ENCODE measurements at regions not wholly inside any gene's neighbourhood (a gene's known extent, or its start where the extent isn't known, plus 50 kb on each side); places are given as distances from the start of the nearest gene placed in this dataset.

- Mint-ChIP-seq H3K9me3 (ENCODE audit: insufficient read depth) (peaks cover 4% of the 10 kb centered on the region), H3K4me3 (no peak overlapping the region), H3K4me1 (ENCODE audit: low read depth) (no peaks in the 10 kb centered on the region), H3K27ac (no peak overlapping the region), H3K27me3 (ENCODE audit: low read depth) (no peaks in the 10 kb centered on the region), H3K36me3 (ENCODE audit: low read depth) (no peaks in the 10 kb centered on the region)
- CTCF ChIA-PET, result no interaction called here
- DNase-seq, result no peak
- POLR2A ChIA-PET, result no interaction called here
- ATAC-seq, result no peak
These were observed 54.9 kb downstream of the MAGEB17 start for GRCh38 chrX:16222151-16222550.

- POLR2A ChIA-PET, result no interaction called here
- Mint-ChIP-seq H3K9me3 (ENCODE audit: insufficient read depth) (peaks cover 4% of the 10 kb centered on the region), H3K27ac (no peak overlapping the region), H3K36me3 (ENCODE audit: low read depth) (no peaks in the 10 kb centered on the region), H3K4me1 (ENCODE audit: low read depth) (no peaks in the 10 kb centered on the region), H3K27me3 (ENCODE audit: low read depth) (no peaks in the 10 kb centered on the region), H3K4me3 (no peak overlapping the region)
- CTCF ChIA-PET, result no interaction called here
- ATAC-seq, result no peak
- DNase-seq, result no peak
These were observed 56.1 kb downstream of the MAGEB17 start for GRCh38 chrX:16223385-16223784.

DNA sequence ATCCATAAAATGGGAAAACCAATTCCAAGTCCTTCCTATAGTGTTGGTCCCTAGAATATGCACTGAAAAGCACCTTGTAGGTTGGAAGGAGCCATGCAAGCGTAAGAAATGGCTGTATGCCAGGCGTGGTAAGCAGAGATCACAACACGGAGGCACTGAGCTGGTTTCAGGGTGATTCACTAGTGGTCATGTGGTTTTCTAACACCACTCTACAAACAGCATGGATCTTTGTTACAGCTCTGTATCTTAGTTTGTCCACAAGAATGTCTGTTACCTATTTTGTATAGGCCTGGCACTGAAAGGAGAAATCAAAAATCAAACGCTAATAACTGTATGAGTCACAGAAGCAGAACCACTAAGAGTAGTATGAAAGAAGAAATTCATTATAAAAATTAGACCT, 71.9 kb downstream of the MAGEB17 start:
- Mint-ChIP-seq H3K9me3 (ENCODE audit: insufficient read depth) (no peaks in the 10 kb centered on the region), H3K27ac (no peak overlapping the region), H3K36me3 (ENCODE audit: low read depth) (no peaks in the 10 kb centered on the region), H3K27me3 (ENCODE audit: low read depth) (no peaks in the 10 kb centered on the region), H3K4me1 (ENCODE audit: low read depth) (no peaks in the 10 kb centered on the region), H3K4me3 (no peak overlapping the region)
- ATAC-seq, result no peak
- CTCF ChIA-PET, result no interaction called here
- POLR2A ChIA-PET, result no interaction called here
- no peak for DNase-seq

DNA sequence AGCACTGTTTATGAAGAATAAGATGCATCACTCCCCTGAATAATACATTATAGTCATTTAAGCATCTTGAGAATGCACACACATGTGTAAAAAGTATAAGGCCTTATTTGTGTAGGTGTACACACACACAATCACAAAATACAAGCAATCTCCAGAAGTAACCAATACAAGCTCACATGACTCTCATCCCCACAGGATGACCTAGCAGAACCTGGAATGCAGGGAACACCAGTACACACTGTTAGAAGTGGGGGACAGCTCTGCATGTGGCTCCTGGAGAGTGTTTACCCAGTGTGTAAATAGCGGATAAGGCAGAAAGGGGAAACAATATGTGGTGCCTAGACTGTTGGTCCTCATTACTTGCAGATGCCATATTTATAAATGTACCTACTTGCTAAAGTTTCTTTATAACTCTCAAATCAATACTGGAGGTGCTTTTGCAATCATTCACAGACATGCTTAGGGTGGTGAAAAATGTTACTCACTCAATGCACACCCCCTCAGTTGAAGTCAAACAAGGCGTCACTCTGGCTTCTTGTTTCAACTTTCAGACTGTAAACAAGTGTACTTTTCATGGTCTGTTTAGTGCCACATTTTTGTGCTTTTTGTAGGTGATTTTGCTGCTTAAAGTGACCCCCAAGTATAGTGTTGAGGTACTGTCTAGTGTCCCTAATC, 73.1 kb downstream of the MAGEB17 start:
- CTCF ChIA-PET, result no interaction called here

DNA sequence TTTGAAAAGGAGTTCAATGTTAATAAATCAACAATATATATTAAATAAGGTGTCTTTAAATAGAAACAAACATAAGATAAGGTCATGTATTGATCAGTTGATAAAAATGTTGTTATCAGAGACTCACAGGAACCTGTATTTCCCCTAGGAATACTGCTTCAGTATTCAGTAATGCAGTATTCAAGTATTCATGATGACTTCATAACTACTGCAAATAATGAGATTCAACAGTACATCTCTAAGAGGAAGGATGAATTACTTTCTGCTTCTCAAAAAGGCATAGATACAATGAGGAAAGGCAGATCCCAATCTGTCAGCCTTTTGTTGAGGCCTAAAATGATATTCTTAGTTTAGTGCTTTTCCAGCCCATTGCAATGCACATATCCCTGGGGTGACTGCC, 73.7 kb downstream of the MAGEB17 start:
- no peak overlapping the region for H3K4me3 Mint-ChIP-seq
- H3K27me3 Mint-ChIP-seq (ENCODE audit: low read depth), result no peaks in the 10 kb centered on the region
- DNase-seq (no peak), ATAC-seq (no peak)
- no peaks in the 10 kb centered on the region for H3K9me3 Mint-ChIP-seq (ENCODE audit: insufficient read depth)
- CTCF ChIA-PET, result no interaction called here
- no peaks in the 10 kb centered on the region for H3K36me3 Mint-ChIP-seq (ENCODE audit: low read depth)
- no peak overlapping the region for H3K27ac Mint-ChIP-seq
- no peaks in the 10 kb centered on the region for H3K4me1 Mint-ChIP-seq (ENCODE audit: low read depth)
- POLR2A ChIA-PET, result no interaction called here

More for the DNA sequence above, 73.1 kb downstream of the MAGEB17 start:
- no peak for DNase-seq
- H3K27me3 Mint-ChIP-seq (ENCODE audit: low read depth), result no peaks in the 10 kb centered on the region
- H3K36me3 Mint-ChIP-seq (ENCODE audit: low read depth), result no peaks in the 10 kb centered on the region
- H3K4me3 Mint-ChIP-seq, result no peak overlapping the region
- no peak for ATAC-seq
- POLR2A ChIA-PET, result no interaction called here
- no peaks in the 10 kb centered on the region for H3K4me1 Mint-ChIP-seq (ENCODE audit: low read depth)
- H3K9me3 Mint-ChIP-seq (ENCODE audit: insufficient read depth), result no peaks in the 10 kb centered on the region
- no peak overlapping the region for H3K27ac Mint-ChIP-seq

DNA sequence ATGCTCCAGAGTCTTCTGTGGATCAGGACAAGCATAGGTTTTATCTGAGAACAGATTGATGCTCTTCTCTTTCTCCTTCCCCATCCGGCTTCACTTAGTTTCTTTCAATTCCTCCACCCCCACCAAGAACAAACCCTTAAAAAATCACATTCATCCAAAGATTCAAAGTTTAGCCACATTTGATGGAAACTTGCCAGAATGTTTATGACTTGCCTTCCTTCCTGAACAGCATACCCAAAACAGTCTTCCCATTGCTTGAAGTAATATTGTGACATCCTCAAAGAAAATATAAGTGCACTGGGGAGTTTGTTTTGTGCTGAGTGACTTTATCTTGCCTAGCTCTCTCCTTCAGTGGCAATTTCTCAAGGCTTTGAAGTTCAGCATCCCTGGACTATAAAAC, 83.0 kb downstream of the MAGEB17 start:
- DNase-seq (no peak), ATAC-seq (no peak)
- POLR2A ChIA-PET, result no interaction called here
- H3K27ac Mint-ChIP-seq, result no peak overlapping the region
- H3K27me3 Mint-ChIP-seq (ENCODE audit: low read depth), result peaks cover 6% of the 10 kb centered on the region
- H3K36me3 Mint-ChIP-seq (ENCODE audit: low read depth), result no peaks in the 10 kb centered on the region
- no peaks in the 10 kb centered on the region for H3K9me3 Mint-ChIP-seq (ENCODE audit: insufficient read depth)
- CTCF ChIA-PET, result no interaction called here
- H3K4me1 Mint-ChIP-seq (ENCODE audit: low read depth), result no peaks in the 10 kb centered on the region
- H3K4me3 Mint-ChIP-seq, result no peak overlapping the region

GRCh38 chrX:16251782-16252181, 84.5 kb downstream of the MAGEB17 start:
- Mint-ChIP-seq H3K36me3 (ENCODE audit: low read depth) (no peaks in the 10 kb centered on the region), H3K4me3 (no peak overlapping the region), H3K27me3 (ENCODE audit: low read depth) (peaks cover 6% of the 10 kb centered on the region), H3K4me1 (ENCODE audit: low read depth) (no peaks in the 10 kb centered on the region), H3K9me3 (ENCODE audit: insufficient read depth) (no peaks in the 10 kb centered on the region), H3K27ac (no peak overlapping the region)
- DNase-seq (no peak), ATAC-seq (no peak)
- CTCF ChIA-PET, result no interaction called here
- POLR2A ChIA-PET, result no interaction called here

DNA sequence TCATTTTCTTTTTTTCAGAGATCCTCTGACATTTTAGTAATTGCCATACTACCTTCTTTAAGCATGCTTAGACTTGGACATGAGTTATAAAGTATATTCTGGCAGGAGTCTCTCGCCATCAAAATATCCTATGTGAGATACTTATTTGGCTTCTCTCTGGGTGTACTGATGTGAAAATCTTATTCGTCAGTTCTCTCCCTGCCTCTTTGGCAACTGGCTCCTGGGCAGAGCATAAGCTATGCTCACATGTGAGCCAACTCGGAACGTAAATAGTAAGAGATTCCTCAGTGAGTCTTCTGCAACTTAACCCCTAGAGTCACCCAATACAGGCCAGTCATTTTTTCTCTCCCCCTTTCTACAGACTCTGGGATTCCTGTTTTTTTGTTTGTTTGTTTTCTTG, 91.6 kb downstream of the MAGEB17 start:
- POLR2A ChIA-PET, result no interaction called here
- Mint-ChIP-seq H3K27ac (no peak overlapping the region), H3K4me1 (ENCODE audit: low read depth) (no peaks in the 10 kb centered on the region), H3K4me3 (no peak overlapping the region), H3K27me3 (ENCODE audit: low read depth) (peaks cover 5% of the 10 kb centered on the region), H3K36me3 (ENCODE audit: low read depth) (no peaks in the 10 kb centered on the region), H3K9me3 (ENCODE audit: insufficient read depth) (no peaks in the 10 kb centered on the region)
- ATAC-seq, result no peak
- DNase-seq, result no peak
- CTCF ChIA-PET, result no interaction called here

- no peaks in the 10 kb centered on the region for H3K36me3 Mint-ChIP-seq (ENCODE audit: low read depth)
- no peak overlapping the region for H3K27ac Mint-ChIP-seq
These were observed 100.2 kb downstream of the MAGEB17 start for GRCh38 chrX:16267431-16267830.

DNA sequence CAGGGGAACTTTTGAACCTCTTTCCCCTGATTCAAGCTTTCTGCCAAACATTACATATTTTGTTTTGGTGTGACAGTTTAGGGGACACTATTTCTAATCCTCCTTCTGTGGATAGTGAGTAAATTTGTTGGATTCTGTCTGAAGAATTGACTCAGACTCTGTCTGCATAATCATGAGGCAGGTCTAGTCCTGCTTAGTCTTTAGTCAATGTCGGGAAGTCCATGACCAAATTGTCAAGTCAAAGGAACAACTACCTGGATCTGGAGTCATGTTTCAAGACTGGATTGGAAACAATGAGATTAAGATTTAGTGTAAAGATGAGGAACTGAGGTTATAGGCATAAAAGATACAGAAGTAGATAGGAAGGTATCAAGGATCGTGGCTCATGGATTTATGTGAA, 100.9 kb downstream of the MAGEB17 start:
- Mint-ChIP-seq H3K27me3 (ENCODE audit: low read depth) (no peaks in the 10 kb centered on the region), H3K36me3 (ENCODE audit: low read depth) (no peaks in the 10 kb centered on the region), H3K27ac (no peak overlapping the region), H3K4me1 (ENCODE audit: low read depth) (no peaks in the 10 kb centered on the region), H3K9me3 (ENCODE audit: insufficient read depth) (no peaks in the 10 kb centered on the region), H3K4me3 (no peak overlapping the region)
- ChIA-PET CTCF (no interaction called here), POLR2A (no interaction called here)
- DNase-seq, result no peak
- ATAC-seq, result no peak

More at GRCh38 chrX:16267431-16267830, 100.2 kb downstream of the MAGEB17 start:
- POLR2A ChIA-PET, result no interaction called here
- H3K9me3 Mint-ChIP-seq (ENCODE audit: insufficient read depth), result no peaks in the 10 kb centered on the region
- CTCF ChIA-PET, result no interaction called here
- no peaks in the 10 kb centered on the region for H3K4me1 Mint-ChIP-seq (ENCODE audit: low read depth)
- peaks cover 2% of the 10 kb centered on the region for H3K27me3 Mint-ChIP-seq (ENCODE audit: low read depth)
- no peak for DNase-seq
- no peak for ATAC-seq
- H3K4me3 Mint-ChIP-seq, result no peak overlapping the region

- no peak for ATAC-seq
- peaks cover 5% of the 10 kb centered on the region for H3K27me3 Mint-ChIP-seq (ENCODE audit: low read depth)
- no peaks in the 10 kb centered on the region for H3K9me3 Mint-ChIP-seq (ENCODE audit: insufficient read depth)
- no peak for DNase-seq
- H3K27ac Mint-ChIP-seq, result no peak overlapping the region
- POLR2A ChIA-PET, result no interaction called here
- CTCF ChIA-PET, result interaction anchor here (1.0 kb wide), 1 partner anchor 391 kb away, joined by 3 read pairs; no protein-coding TSS in a partner anchor
- H3K4me3 Mint-ChIP-seq, result no peak overlapping the region
- H3K36me3 Mint-ChIP-seq (ENCODE audit: low read depth), result no peaks in the 10 kb centered on the region
- no peaks in the 10 kb centered on the region for H3K4me1 Mint-ChIP-seq (ENCODE audit: low read depth)
These were observed 111.6 kb downstream of the MAGEB17 start for GRCh38 chrX:16278927-16279326.

GRCh38 chrX:16282209-16282608, 114.9 kb downstream of the MAGEB17 start:
- Mint-ChIP-seq H3K36me3 (ENCODE audit: low read depth) (no peaks in the 10 kb centered on the region), H3K9me3 (ENCODE audit: insufficient read depth) (no peaks in the 10 kb centered on the region), H3K27me3 (ENCODE audit: low read depth) (peaks cover 1% of the 10 kb centered on the region), H3K4me1 (ENCODE audit: low read depth) (no peaks in the 10 kb centered on the region), H3K4me3 (no peak overlapping the region), H3K27ac (no peak overlapping the region)
- CTCF ChIA-PET, result no interaction called here
- POLR2A ChIA-PET, result no interaction called here
- no peak for ATAC-seq
- no peak for DNase-seq

DNA sequence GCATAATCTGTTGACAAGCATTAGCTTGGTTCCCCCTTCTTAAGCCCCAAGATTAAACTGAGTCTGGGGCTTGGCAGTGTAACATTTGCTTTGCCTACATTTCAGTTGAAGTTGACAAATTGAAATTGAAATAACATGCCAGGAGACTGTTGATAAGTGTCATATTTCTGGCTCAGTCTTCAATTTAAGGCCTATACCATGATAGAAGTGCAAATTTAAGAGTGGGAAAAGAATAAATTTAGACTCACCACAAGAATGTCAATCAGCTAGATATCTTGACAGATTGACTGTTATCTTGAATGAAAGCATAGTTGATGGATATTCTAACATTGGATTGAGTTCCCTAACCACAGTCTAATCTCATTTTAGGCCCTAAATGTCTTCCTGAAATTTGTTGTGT, 117.6 kb downstream of the MAGEB17 start:
- H3K9me3 Mint-ChIP-seq (ENCODE audit: insufficient read depth), result no peaks in the 10 kb centered on the region
- no peaks in the 10 kb centered on the region for H3K27me3 Mint-ChIP-seq (ENCODE audit: low read depth)
- CTCF ChIA-PET, result no interaction called here
- DNase-seq (no peak), ATAC-seq (no peak)
- H3K36me3 Mint-ChIP-seq (ENCODE audit: low read depth), result no peaks in the 10 kb centered on the region
- H3K27ac Mint-ChIP-seq, result no peak overlapping the region
- POLR2A ChIA-PET, result no interaction called here
- H3K4me1 Mint-ChIP-seq (ENCODE audit: low read depth), result no peaks in the 10 kb centered on the region
- no peak overlapping the region for H3K4me3 Mint-ChIP-seq

Measured in activated CD8-positive, alpha-beta T cell treated with anti-CD3 and anti-CD28 coated beads, Interleukin-2, amount 10 ng/mL, durations not matched to agents 7 days and 5 days (primary cell).